DMS53 treated with DMSO at 0.1 percent for 48 hours (cell line): ENCODE measurements at regions not wholly inside any gene's neighbourhood (a gene's known extent, or its start where the extent isn't known, plus 50 kb on each side); places are given as distances from the start of the nearest gene placed in this dataset.
A peak's percentile ranks its signal among the peaks of the same experiment; 100 is the strongest.

Source experiments
- DNase-seq: peaks from one replicate; lab custom pipeline; 2025; ENCODE audit not compliant: unreplicated experiment; lab: John Stamatoyannopoulos, UW

- DNase-seq: no peak
Observed at GRCh38 chr13:72258340-72258981, 391.5 kb upstream of the DACH1 start.

- no peak for DNase-seq
Observed at GRCh38 chr13:72255908-72256307, 388.9 kb upstream of the DACH1 start.

DNA sequence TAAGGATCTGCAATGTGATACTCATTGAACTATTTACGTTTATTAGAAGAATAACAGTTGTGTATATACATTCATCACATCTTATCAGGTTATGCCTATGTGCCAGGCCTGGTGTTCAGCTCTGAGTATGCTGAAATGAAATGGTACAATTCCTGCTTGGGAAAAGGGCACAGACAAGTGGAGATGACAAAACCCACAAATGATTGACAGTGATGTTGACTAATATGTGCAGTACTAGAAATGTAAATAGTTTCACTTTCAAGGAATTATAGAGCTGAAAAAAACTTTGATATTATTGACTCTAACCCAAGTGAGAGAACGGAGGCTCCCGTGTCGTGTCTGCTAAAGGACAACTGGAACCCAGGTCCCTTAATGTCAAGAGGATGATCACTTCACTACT, 386.8 kb upstream of the DACH1 start:
- DNase-seq: no peak

DNA sequence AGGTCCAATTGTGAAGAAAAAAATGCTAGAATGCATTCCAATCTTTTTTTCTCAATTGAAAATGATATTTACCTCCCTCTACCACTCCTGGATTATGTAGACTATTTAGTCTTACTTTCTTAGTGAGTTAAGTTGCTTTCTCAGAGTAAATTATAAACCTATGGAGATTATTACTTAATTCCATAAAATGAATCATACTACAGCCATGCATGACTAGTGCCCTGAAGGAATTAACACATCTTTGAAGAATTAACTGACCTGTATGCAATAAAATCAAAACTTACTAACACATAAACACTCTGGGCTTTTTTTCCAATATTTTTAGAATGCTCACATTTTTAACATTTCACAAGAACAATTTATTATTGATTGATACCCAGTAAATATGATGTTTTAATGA, 379.4 kb upstream of the DACH1 start:
- no peak for DNase-seq

- no peak for DNase-seq
Observed at GRCh38 chr13:72244788-72245187, 377.8 kb upstream of the DACH1 start.

DNA sequence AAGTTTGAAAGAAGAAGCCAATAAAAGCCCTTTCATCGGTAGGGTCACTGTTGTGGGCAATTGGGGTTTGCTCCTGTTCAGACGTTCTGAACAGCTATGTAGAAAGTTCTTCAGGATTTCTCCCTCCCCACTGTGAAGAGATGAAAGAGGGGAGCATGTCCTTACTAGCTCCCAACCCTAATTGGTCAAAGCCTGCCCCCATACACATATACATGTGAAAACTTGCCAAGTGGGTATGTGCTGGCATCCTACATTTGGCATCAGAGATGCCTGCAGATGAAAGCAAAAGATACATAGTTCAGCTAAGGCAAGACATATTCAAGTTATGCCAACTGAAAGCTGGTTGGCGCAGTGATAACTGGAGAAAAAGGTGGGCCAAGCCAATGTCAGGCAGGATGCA, 363.1 kb upstream of the DACH1 start:
- DNase-seq: no peak

DNA sequence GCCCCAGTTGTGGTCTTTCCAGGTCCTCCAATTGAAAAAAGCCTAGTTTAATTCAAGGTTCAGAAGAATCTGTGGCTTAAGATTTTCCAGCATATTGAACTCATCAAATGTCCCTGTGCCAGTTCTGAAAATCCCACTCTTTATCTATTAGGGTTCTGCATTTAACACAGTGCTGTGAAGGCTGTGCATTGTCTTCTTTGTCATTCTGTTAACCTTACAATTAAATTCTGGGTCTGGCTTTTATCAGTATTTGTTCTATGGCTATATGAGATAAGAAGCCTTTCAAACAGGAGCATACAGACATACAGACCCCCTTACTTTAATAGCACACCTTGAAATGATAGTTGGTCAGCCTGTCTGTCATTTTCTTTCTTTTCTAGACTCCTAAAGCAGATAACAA, 362.1 kb upstream of the DACH1 start:
- no peak for DNase-seq

DNA sequence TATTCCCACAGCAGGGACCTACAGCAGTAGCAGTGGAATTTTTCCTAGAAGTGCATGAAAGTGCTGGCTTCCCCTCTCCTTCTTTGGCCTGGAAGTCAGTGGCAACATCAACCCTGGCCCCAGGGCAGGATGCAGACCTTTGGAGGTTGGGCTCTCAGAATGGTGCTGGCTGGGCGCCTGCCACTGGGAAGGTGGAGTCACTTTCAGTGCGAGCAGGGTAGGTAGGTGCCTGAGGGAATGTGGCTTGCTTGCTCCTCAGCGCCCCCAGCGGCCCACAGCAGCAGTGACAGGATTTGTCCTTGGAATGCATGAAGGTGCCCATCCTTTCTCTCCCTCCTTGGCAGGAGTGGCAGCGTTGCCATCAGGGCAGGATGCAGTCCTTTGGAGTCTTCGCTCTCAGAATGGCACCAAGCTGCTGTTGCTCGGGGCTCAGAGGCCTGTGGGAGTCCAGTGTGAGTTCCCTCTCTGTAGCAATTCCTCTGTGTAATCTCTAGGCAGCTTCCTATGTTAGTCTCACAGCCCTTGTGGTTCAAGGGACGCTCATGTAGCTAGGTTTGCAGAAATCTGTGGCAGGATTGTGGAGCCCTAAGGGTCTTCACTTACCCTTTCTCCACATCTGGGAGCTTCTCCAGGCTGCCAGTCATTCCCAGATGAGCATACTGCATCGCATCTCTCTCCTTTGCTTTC, 354.4 kb upstream of the DACH1 start:
- no peak for DNase-seq

DNA sequence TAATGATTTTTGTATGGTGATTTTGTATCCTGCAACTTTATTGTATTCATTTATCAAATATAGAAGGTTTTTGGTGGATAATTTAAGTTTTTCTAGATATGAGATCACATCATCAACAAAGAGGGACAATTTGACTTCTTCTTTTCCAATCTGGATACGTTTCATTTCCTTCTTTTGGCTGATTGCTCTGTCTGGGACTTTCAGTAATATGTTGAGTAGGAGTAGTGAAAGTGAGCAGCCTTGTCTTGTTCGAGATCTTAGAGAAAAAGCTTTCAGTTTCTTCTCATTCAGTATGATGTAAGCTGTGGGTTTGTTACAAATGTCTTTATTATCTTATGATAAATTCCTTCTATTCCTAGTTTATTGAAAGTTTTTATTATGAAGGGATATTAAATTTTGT, 352.0 kb upstream of the DACH1 start:
- no peak for DNase-seq

DNA sequence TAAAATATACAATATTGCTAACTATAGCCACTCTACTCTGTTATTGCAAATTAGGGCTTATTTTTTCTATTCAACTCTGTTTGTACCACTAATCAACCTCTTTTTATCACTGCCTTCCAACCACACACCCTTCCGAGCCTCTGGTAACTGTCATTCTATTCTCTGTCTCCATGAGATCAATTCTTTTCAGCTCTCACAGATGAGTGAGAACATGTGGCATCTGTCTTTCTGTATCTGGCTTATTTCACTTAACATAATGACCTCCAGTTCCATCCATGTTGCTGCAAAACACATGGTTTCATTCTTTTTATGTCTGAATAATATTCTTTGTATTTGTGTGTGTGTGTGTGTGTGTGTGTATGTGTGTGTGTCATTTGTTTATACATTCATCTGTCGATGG, 350.1 kb upstream of the DACH1 start:
- DNase-seq: no peak

DNA sequence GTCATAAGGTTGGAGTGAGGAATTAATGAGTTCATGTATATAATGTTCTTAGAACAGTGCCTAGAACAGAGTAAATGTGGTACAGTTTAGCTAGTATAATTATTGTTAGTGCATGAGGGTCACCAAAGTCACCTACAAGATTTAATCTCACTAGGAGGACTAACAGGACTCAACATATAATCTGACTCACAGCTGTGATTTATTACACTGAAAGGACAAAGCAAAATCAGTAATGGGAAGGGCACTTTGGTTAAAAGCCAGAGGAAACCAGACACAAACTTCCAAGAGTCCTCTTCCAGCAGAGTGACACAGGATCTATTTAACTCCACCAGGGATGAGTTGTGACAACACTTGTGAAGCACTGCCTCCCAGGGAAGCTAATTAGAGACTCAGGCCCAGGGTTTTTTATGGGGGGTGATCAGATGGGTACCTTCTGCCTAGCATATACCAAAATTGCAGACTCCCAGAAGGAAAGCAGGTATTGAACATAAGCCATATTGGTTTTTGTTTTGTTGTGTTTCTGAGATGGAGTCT, 341.2 kb upstream of the DACH1 start:
- DNase-seq: no peak

GRCh38 chr13:72205773-72206172, 338.8 kb upstream of the DACH1 start:
- no peak for DNase-seq

- DNase-seq: no peak
Observed at GRCh38 chr13:72204291-72204690, 337.3 kb upstream of the DACH1 start.

GRCh38 chr13:72201726-72202125, 334.7 kb upstream of the DACH1 start:
- DNase-seq: no peak

- no peak for DNase-seq
Observed at GRCh38 chr13:72199640-72200039, 332.6 kb upstream of the DACH1 start.

GRCh38 chr13:72198967-72199560, 332.1 kb upstream of the DACH1 start:
- DNase-seq: no peak

DNA sequence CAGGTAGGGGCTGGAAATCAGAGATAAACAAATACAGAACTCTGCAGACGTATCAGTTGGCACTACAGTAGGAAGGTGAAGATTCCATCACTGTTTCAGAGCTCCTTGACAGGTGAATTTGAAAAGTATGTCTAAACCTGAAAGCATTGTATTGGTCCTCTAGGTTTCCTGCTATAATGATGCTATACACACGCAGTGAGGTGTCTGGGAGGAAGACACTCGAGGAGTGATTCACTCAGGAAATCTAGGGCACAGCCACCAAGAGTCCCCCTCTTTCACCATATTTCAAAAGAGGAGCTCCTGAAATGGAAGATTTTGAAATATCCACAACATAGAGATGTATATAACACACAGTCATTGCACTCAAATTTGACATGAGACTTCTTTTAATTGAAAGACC, 331.0 kb upstream of the DACH1 start:
- no peak for DNase-seq

DNA sequence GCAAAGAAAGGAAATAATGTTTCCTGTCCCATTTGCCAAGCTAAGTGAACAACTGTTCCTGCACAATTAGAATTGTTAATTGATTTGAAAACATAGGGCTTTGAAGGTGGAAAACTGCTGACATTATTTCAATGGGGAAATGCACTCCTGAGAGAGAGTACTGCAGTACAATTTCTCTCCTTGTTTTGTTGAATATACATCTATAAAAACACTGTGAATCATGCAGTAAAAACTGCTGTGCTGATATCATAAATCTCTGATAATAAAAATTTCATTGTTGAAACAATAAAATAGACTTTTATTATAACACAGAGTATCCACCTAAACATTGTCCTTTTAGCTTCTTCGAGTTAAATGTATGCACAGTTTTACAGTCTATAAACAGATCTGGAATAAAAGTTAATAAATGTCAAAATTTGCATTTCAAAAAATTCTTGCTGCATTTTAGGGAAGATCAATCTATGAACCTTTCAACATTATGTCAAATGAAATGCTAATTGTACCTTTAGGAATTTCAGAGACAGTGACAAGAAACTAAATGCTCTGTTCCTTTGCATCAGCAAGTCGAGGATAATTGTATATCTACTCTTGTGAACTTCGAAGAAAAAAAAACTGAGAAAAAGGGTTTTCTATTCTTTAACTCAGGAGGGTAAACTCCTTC, 328.2 kb upstream of the DACH1 start:
- DNase-seq: no peak

DNA sequence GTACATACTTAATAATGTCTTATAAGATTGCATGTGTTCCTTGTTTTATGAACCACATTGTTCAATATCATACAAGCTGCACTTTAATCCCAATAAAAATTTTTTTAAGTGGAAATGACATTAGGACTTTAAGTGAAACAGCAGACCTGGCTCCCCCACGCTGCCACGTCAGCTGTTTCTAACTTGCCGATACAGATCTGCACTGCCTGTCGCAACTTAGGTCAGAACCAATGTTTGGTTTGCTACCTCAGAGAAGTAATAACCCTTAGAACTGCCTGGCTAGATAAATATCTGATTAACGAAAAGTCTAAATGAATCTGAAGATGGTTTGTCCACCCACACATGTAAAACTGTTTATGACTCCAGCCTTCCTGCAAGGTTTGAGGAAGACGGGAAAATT, 327.5 kb upstream of the DACH1 start:
- no peak for DNase-seq

DNA sequence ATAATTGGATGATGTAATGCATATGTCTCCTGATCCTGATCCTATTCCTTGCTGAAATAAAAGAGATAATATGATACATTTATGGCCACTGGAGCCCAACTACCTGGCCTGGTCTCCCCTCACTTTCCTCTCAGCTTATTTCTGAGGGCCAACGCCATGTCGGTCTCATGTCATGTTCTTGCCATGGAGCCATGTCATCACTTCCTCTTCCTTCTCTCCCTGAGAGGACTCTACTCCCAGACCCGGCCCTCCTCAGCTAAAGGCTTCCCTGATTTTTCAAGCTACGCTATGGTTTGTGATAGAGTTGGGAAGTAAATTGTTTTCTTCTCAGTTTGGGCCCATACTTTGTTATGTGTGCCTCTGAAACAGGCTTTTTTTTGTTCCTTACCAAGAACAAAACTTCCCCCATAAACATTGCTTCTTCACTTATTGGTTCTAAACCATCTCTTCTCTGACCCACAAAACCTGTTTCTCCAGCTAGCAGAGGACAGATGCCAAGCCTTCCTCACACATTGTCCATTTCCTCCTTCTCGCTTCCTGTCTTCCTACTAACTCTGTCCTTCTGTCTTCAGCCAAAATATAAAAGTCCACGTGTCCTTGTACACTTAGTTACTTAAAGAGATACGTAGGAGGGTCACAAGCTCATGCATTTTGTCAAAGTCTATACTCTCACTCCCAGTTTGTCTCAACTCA, 319.9 kb upstream of the DACH1 start:
- DNase-seq: peak; percentile 4

DNA sequence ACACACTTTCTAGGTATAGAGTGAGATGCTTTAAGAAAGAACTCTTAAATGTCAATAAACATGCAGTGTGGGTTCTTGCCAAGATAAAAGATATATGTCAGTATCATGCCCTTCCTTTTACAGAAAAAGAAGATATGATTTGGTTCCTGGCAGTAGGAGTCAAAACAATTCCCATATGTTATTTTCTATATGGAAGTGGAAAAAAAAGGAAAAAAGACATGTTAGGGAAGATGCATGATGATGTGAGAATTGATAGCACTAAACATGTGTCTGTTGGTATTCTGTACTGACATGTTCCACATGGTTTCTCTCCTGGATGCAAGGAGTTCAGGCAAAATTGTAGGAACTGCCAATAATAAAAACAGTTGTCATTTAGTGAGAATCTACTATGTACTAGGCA, 318.8 kb upstream of the DACH1 start:
- no peak for DNase-seq
